Kidney (tissue), 13 donors: ENCODE measurements at regions not wholly inside any gene's neighbourhood (a gene's known extent, or its start where the extent isn't known, plus 50 kb on each side); places are given as distances from the start of the nearest gene placed in this dataset.

Source experiments
- DNase-seq, 5 donors: peaks; one replicate each; pipeline ENCODE4 v3.0.0-alpha.2; 2013 to 2020
- FAIRE-seq: peaks from 2 replicates; lab custom pipeline; 2012; peaks lifted over from hg19 to GRCh38; lab: Jason Lieb, UNC
- H3K27ac ChIP-seq, 2 donors: one replicate each; pipeline ENCODE4 v1.7.0; 2013; ENCODE audit warnings: low read depth in 2 of 2, low read length in 2 of 2, inconsistent platforms in 1 of 2
- H3K27me3 ChIP-seq: one replicate; pipeline ENCODE4 v1.7.1; 2013; ENCODE audit warnings: low read length, inconsistent platforms; ENCODE audit not compliant: control insufficient read depth, insufficient read depth
- H3K36me3 ChIP-seq, 3 donors: one replicate each; pipeline versions ENCODE4 v1.7.0 to v1.7.1; 2013; ENCODE audit warnings: low read length in 3 of 3, control low read depth in 1 of 3, inconsistent platforms in 1 of 3; ENCODE audit not compliant: insufficient read depth in 3 of 3, control insufficient read depth in 2 of 3
- H3K4me1 ChIP-seq, 3 donors: one replicate each; pipeline versions ENCODE4 v1.7.0 to v1.7.1; 2013; ENCODE audit warnings: low read length in 3 of 3, inconsistent platforms in 1 of 3, low read depth in 1 of 3; ENCODE audit not compliant: control insufficient read depth in 2 of 3, insufficient read depth in 2 of 3
- H3K4me3 ChIP-seq, 3 donors: one replicate each; pipeline versions ENCODE4 v1.7.0 to v1.8.1; 2013; ENCODE audit warnings: low read length in 3 of 3, control low read depth in 1 of 3, inconsistent platforms in 1 of 3
- H3K9ac ChIP-seq, 3 donors: one replicate each; pipeline versions ENCODE4 v1.7.0 to v1.7.1; 2013; ENCODE audit warnings: low read length in 3 of 3, control low read depth in 1 of 3, inconsistent platforms in 1 of 3
- H3K9me3 ChIP-seq, 3 donors: one replicate each; pipeline versions ENCODE4 v1.7.0 to v1.7.1; 2013; ENCODE audit warnings: low read length in 3 of 3, control low read depth in 1 of 3, inconsistent platforms in 1 of 3; ENCODE audit not compliant: control insufficient read depth in 2 of 3, insufficient read depth in 1 of 3
- CTCF ChIP-seq: IDR thresholded peaks from 3 replicates; pipeline ENCODE4 v1.5.1; 2012; ENCODE audit warnings: mild to moderate bottlenecking, moderate library complexity, borderline replicate concordance; ENCODE audit not compliant: insufficient read depth; ENCODE audit errors: extremely low read depth
- intact Hi-C: fragments of 100-400 bp; cut with DNase I; formaldehyde crosslinking; loops from one replicate; pipeline ENCODE4 v1.11.1; 2022
- donor health status: control.
- donor health status: control.
- donor health status: control.
- donor health status: control.
- donor health status: control.
- donor health status: DM: yes; HTN: yes; CAD: no.
- donor health status: Normal renal cell carcinoma (clear cell type).

- H3K4me1 ChIP-seq = no peaks in the 10 kb centered on the region
- intact Hi-C loops = no loop called here
- no peak overlapping the region for H3K9ac ChIP-seq
- H3K36me3 ChIP-seq = no peaks in the 10 kb centered on the region
- no peak overlapping the region for H3K4me3 ChIP-seq
- no peaks in the 10 kb centered on the region for H3K9me3 ChIP-seq
- no peak overlapping the region for H3K27ac ChIP-seq
- TF ChIP-seq CTCF = no peak
- no peaks in the 10 kb centered on the region for H3K27me3 ChIP-seq
- no peak for FAIRE-seq
- no peak for DNase-seq
Measured at GRCh38 chr15:58243070-58243469, 104.9 kb downstream of the AQP9 start.

GRCh38 chr15:58244536-58244935, 106.4 kb downstream of the AQP9 start:
- Histone ChIP-seq H3K9ac (no peak overlapping the region), H3K4me3 (no peak overlapping the region), H3K27me3 (no peaks in the 10 kb centered on the region), H3K36me3 (no peaks in the 10 kb centered on the region), H3K4me1 (no peaks in the 10 kb centered on the region), H3K27ac (no peak overlapping the region), H3K9me3 (no peaks in the 10 kb centered on the region)
- intact Hi-C loops = no loop called here
- FAIRE-seq (no peak), DNase-seq (no peak)
- TF ChIP-seq CTCF = no peak

DNA sequence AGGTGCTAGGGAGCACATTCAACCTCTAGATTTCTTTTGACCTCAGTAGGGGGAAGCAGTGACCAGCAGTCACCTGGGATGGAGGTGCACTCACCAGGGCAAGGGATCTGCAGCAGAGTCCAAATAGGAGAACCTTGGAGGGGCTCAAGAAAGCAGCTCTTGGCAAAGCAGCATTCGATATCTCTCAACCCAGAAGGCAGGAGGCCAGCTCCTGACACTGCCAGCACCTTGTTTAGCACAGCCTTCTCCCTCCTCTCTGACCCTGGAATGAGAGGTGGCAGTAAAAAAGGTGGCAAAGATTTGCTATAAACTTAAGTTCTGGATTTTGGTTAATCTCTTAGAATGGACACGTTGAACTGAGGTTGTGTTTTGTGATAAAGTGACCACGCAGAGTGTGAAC, 107.9 kb downstream of the AQP9 start:
- TF ChIP-seq CTCF = no peak
- Histone ChIP-seq H3K27me3 (no peaks in the 10 kb centered on the region), H3K36me3 (no peaks in the 10 kb centered on the region), H3K9ac (no peak overlapping the region), H3K4me1 (no peaks in the 10 kb centered on the region), H3K4me3 (no peak overlapping the region), H3K9me3 (no peaks in the 10 kb centered on the region), H3K27ac (no peak overlapping the region)
- DNase-seq (no peak), FAIRE-seq (no peak)
- intact Hi-C loops = no loop called here
